OCI-LY3 (cell line): ENCODE measurements at regions not wholly inside any gene's neighbourhood (a gene's known extent, or its start where the extent isn't known, plus 50 kb on each side); places are given as distances from the start of the nearest gene placed in this dataset.

Experiments used
- H2AFZ ChIP-seq: fragments of 200-600, 300-600 bp; shearing (Covaris generic); 2 replicates; pipeline ENCODE4 v1.6.0; 2014; ENCODE audit warnings: antibody characterized with exemption, low read depth, low read length
- H3K27ac ChIP-seq: fragments of 200-600, 300-600 bp; sonication (generic); 2 replicates; pipeline ENCODE4 v1.5.1; 2014; ENCODE audit warnings: mild to moderate bottlenecking, low read length, moderate library complexity, mixed read lengths
- H3K27me3 ChIP-seq: fragments of 200-600, 300-600 bp; sonication (generic); 2 replicates; pipeline ENCODE4 v1.6.1; 2014; ENCODE audit warnings: low read depth, low read length, mixed read lengths
- H3K36me3 ChIP-seq: fragments of 200-600, 300-600 bp; sonication (generic); replicated peaks from 2 replicates; pipeline ENCODE3; 2014; ENCODE audit warnings: low read depth, low read length, mixed read lengths
- H3K4me1 ChIP-seq: fragments of 300-600, 200-600 bp; sonication (generic); 2 replicates; pipeline ENCODE4 v1.6.1; 2014; ENCODE audit warnings: low read length, mixed read lengths
- H3K4me2 ChIP-seq: fragments of 200-600, 300-600 bp; sonication (generic); 2 replicates; pipeline ENCODE4 v1.6.1; 2014; ENCODE audit warnings: low read length, mixed read lengths
- H3K4me3 ChIP-seq: fragments of 300-600, 200-600 bp; sonication (generic); 2 replicates; pipeline ENCODE4 v1.5.1; 2014; ENCODE audit warnings: antibody characterized with exemption, mild to moderate bottlenecking, low read length, moderate library complexity
- H3K79me2 ChIP-seq: fragments of 300-600, 200-600 bp; shearing (Covaris generic); 2 replicates; pipeline ENCODE4 v1.6.1; 2014; ENCODE audit warnings: mild to moderate bottlenecking, low read length, mixed read lengths
- H3K9ac ChIP-seq: fragments of 300-600, 200-600 bp; shearing (Covaris generic); 2 replicates; pipeline ENCODE4 v1.6.0; 2014; ENCODE audit warnings: mild to moderate bottlenecking, low read length, moderate library complexity
- H3K9me3 ChIP-seq: fragments of 200-600, 300-600 bp; shearing (Covaris generic); 2 replicates; pipeline ENCODE4 v1.6.1; 2014; ENCODE audit warnings: low read length, mixed read lengths; ENCODE audit not compliant: insufficient read depth
- H4K20me1 ChIP-seq: fragments of 200-600, 300-600 bp; sonication (generic); 2 replicates; pipeline ENCODE4 v1.6.1; 2016; ENCODE audit warnings: low read length, mixed read lengths; ENCODE audit not compliant: insufficient read depth
- CTCF ChIP-seq: fragments of 200-600, 300-600 bp; sonication (generic); IDR thresholded peaks from 2 replicates; pipeline ENCODE4 v1.5.1; 2014; ENCODE audit warnings: antibody characterized with exemption, low read length, low read depth
- EZH2phosphoT487 ChIP-seq: fragments of 200-600 bp; shearing (Covaris generic); IDR thresholded peaks from 2 replicates; pipeline ENCODE4 v1.6.1; 2018; ENCODE audit warnings: antibody characterized with exemption, mixed run types, low read depth

DNA sequence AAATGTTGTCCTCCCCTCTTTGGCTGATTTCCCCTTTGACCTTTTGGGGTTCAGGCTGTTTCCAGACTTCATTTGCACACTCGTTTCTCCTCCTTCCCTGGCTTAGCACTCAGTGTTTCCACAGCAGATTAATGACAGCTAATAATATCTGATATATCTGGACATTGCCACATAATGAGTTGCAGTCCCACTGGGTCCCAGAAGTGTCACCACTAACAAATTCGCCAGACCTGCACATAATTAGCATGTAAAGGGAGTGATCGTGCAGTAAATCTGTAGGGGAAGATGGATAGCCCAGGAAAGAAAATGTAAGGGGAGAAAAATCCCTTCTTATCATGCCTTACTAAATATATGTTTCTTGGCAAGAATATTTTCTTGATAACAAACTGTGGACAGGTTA lies 922.1 kb downstream of the TFAP2A start:
- H3K27me3 ChIP-seq = no peaks in the 10 kb centered on the region
- no peaks in the 10 kb centered on the region for H3K9me3 ChIP-seq
- H3K27ac ChIP-seq = no peak overlapping the region
- no peak overlapping the region for H2AFZ ChIP-seq
- H3K9ac ChIP-seq = no peak overlapping the region
- no peaks in the 10 kb centered on the region for H4K20me1 ChIP-seq
- H3K79me2 ChIP-seq = no peaks in the 10 kb centered on the region
- no peak overlapping the region for H3K4me3 ChIP-seq
- TF ChIP-seq EZH2phosphoT487 (no peak), CTCF (no peak)
- no peaks in the 10 kb centered on the region for H3K36me3 ChIP-seq
- H3K4me1 ChIP-seq = no peaks in the 10 kb centered on the region
- H3K4me2 ChIP-seq = no peak overlapping the region

DNA sequence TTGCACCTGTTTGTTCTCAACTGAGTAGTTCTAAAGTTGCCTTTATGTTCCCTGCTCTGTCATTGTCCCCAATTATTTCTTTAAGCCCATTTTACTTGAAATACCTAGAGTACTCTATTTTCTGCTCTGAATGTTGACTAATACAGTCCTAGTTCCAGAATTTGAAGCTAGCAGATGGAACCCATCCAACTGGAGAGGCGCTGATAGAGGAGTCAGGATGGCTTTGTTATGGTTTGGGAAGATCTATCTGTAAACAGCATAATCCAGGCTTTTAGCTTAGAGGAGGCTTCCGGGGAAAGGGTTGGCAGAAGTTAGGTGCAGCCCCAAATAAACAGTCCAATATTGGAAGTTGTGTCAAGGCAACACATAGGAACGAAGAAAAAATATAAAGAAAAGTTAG lies 927.7 kb downstream of the TFAP2A start:
- Histone ChIP-seq H3K4me2 (no peak overlapping the region), H3K36me3 (no peaks in the 10 kb centered on the region), H3K79me2 (no peaks in the 10 kb centered on the region), H3K4me3 (no peak overlapping the region), H3K9me3 (no peaks in the 10 kb centered on the region), H3K27me3 (no peaks in the 10 kb centered on the region), H3K9ac (no peak overlapping the region), H3K4me1 (no peaks in the 10 kb centered on the region), H2AFZ (no peak overlapping the region), H3K27ac (no peak overlapping the region), H4K20me1 (no peaks in the 10 kb centered on the region)
- TF ChIP-seq EZH2phosphoT487 (no peak), CTCF (no peak)

GRCh38 chr6:9485992-9486391 lies 928.9 kb downstream of the TFAP2A start:
- Histone ChIP-seq H3K4me1 (no peaks in the 10 kb centered on the region), H3K4me3 (no peak overlapping the region), H3K9ac (no peak overlapping the region), H3K27ac (no peak overlapping the region), H3K79me2 (no peaks in the 10 kb centered on the region), H4K20me1 (no peaks in the 10 kb centered on the region), H3K4me2 (no peak overlapping the region), H2AFZ (no peak overlapping the region), H3K27me3 (no peaks in the 10 kb centered on the region), H3K36me3 (no peaks in the 10 kb centered on the region), H3K9me3 (no peaks in the 10 kb centered on the region)
- TF ChIP-seq CTCF (no peak), EZH2phosphoT487 (no peak)

- Histone ChIP-seq H2AFZ (no peak overlapping the region), H3K4me2 (no peak overlapping the region), H3K9me3 (no peaks in the 10 kb centered on the region)
Measured at GRCh38 chr6:9484686-9485085, 930.2 kb downstream of the TFAP2A start.

More at GRCh38 chr6:9484686-9485085, 930.2 kb downstream of the TFAP2A start:
- no peaks in the 10 kb centered on the region for H3K36me3 ChIP-seq
- H4K20me1 ChIP-seq = no peaks in the 10 kb centered on the region
- no peak overlapping the region for H3K9ac ChIP-seq
- H3K79me2 ChIP-seq = no peaks in the 10 kb centered on the region
- H3K4me3 ChIP-seq = no peak overlapping the region
- H3K27ac ChIP-seq = no peak overlapping the region
- H3K27me3 ChIP-seq = no peaks in the 10 kb centered on the region
- H3K4me1 ChIP-seq = no peaks in the 10 kb centered on the region
- TF ChIP-seq CTCF = no peak
- no peak for TF ChIP-seq EZH2phosphoT487
